D721Med (cell line): ENCODE measurements at regions not wholly inside any gene's neighbourhood (a gene's known extent, or its start where the extent isn't known, plus 50 kb on each side); places are given as distances from the start of the nearest gene placed in this dataset.

Experiments used
- DNase-seq: peaks from one replicate; pipeline ENCODE4 v3.0.0; 2011; ENCODE audit warnings: low spot score; ENCODE audit not compliant: insufficient read length
- FAIRE-seq: peaks from 2 replicates; lab custom pipeline; 2011; peaks lifted over from hg19 to GRCh38; lab: Jason Lieb, UNC
- TF ChIP-seq, protein P1 (sequence below): IDR thresholded peaks from 2 replicates; pipeline ENCODE4 v1.5.1; 2012; ENCODE audit warnings: mild to moderate bottlenecking, control low read depth; ENCODE audit not compliant: insufficient read depth; ENCODE audit errors: missing control alignments

DNA sequence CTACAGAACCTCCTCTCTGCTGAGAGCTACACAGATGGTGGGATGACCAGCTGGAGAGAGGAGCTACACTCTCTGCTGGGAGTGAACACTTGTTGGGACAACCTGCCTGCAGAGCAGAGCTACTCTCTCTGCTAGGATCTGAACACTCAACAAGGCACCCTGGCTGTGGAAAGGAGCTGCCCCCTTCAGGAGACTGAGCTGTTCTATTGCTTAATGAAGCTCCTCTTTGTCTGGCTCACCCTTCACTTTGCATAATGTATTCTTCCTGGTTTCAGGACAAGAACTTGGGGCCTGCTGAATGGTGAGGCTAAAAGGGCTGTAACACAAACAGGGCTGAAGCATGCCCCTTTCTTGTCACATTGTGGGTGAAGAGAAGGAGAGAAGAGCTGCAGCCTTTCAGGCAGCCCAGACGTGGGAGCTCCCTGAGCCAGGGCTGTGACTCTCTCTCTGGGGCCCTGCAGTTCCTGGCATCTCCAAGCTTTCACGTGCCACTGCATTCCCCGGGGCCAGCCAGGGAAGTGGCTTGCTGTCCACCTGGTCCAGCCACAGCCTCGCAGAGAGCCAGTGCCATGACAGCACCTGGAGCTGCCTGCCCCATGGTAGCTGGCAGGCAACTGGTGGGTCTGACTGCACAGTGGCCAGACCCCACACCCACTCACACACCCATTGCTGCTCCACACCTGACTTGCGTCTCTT is 272.8 kb upstream of the KCNJ16 start:
- TF ChIP-seq, protein P1, sequence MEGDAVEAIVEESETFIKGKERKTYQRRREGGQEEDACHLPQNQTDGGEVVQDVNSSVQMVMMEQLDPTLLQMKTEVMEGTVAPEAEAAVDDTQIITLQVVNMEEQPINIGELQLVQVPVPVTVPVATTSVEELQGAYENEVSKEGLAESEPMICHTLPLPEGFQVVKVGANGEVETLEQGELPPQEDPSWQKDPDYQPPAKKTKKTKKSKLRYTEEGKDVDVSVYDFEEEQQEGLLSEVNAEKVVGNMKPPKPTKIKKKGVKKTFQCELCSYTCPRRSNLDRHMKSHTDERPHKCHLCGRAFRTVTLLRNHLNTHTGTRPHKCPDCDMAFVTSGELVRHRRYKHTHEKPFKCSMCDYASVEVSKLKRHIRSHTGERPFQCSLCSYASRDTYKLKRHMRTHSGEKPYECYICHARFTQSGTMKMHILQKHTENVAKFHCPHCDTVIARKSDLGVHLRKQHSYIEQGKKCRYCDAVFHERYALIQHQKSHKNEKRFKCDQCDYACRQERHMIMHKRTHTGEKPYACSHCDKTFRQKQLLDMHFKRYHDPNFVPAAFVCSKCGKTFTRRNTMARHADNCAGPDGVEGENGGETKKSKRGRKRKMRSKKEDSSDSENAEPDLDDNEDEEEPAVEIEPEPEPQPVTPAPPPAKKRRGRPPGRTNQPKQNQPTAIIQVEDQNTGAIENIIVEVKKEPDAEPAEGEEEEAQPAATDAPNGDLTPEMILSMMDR: no peak
- no peak for FAIRE-seq
- DNase-seq: no peak

DNA sequence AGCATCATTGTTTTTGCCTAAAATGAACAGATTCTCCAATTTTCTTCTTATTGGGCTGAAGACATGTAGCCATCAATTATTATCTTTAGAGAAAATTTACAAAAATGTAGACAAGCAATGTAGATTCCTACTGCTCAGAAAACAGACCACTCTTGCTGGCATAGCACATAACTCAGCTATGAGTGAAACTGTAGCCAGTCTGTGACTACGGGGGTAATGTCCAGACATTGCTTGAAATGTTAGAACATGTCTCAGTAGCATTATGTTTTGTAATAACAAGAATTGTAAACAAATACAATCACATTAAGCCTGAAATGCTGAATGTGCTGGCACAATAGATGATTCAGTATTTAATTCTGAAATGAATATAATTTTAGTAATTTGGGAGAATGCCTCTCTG is 265.7 kb upstream of the KCNJ16 start:
- no peak for DNase-seq
- TF ChIP-seq, protein P1: no peak
- no peak for FAIRE-seq

DNA sequence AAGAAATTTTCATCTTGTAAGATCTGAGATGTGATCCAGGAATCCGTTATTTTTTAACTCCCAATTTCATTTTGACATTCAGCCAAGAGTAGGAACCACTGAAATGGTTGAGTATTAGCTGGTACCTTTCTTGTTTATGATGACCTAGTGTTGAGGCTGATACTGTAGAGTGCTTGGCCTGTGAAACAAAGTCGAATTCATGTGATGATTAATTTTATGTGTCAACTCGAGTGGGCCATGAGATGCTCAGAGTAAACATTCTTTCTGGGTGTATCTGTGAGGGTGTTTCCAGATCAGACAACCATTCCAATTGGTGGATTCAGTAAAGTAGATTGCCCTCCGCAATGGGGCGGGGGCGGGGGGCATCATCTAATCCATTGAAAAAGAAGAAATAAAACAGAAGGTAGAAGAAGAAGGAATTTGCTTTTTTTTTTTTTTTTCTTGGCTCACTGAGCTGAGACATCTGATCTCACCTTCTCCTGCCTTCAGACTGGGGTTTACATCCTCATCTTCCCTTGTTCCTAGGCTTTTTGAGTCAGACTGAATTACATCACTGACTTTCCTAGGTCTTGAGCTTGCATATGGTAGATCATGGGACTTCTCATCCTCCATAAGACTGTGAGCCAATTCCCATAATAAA is 264.6 kb upstream of the KCNJ16 start:
- DNase-seq: no peak
- TF ChIP-seq, protein P1: no peak
- FAIRE-seq: no peak

DNA sequence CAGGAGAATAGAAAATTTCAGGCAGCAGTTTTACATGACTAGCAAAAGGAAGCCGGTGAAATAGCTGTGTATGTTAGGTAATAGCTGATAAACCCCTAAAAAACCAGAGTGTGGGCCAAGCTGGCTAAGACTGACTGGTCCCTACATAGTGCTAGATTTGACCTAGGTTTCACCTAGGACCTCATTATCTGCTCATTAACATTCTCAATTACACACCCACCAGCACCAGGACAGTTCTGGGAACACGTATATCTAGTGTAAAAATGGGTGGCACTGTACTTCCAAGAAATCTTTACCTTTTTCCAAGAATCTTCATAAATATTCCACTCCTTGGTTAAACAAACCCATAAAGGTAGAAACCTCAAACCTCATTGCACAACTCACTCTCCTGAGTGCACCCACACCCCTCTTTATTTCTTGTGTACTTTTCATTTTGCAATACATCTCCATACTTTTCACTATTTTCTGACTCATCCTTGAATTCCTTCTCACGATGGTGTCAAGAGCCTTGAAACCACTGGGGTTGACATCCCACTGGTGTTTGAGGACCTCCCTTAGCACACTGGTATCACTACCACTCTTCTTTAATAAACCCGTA is 262.7 kb upstream of the KCNJ16 start:
- no peak for FAIRE-seq
- no peak for DNase-seq
- TF ChIP-seq, protein P1: no peak

DNA sequence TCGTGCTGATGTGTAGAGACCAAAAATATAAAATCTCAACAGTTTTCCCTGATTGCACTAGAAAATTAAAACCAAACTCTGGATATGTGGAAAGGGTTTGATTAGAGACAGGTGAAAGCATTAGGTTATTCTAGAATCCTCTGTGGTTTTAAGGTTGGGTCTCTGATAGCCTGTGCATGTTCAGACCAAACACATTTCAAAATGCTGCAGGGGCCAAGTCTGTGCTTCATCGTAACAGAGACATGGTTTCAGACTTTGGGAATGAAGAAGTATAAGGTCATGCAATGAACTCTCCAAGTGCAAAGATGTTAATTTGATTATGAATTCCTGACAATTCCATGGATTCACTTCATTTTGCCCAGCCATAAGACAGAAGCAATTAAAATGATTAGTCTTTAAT is 261.0 kb upstream of the KCNJ16 start:
- no peak for FAIRE-seq
- DNase-seq: no peak

DNA sequence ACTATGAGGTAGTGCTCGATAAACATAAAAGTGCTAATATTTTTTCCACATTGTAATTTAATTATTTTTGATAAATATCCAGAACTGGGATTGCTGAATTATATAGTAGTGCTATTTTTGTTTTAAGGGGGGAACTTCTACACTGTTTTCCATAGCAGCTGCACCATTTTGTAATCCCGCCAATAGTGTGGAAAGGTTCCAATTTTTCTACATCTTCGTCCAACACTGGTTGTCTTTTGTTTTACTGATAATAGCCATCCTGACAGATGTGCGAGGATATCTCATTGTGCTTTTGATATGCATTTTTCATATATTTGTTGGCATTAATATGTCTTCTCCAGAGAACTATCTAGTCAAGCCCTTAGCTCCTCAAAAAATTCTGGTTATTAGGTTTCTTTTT is 259.6 kb upstream of the KCNJ16 start:
- TF ChIP-seq, protein P1: no peak
- FAIRE-seq (no peak), DNase-seq (no peak)

More for the DNA sequence above, 261.0 kb upstream of the KCNJ16 start:
- TF ChIP-seq, protein P1: no peak

DNA sequence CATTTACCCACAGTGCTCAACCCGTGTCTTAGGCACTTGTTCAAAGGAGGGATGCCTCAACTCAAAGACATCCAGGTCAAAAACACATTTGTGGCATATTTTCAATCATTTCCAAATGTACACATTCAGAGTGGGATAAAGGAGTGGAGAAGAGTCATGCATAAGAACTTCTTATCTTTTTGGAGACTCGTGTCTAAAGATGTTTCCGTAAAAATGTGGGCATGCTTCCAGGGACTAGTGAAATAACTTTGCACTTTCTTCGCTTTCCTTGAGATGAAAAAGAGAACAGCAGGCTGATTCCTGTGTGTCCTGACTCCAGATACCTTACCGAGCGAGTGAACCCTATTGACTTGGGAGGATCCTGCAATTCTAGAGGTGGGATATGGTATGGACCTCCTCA is 256.6 kb upstream of the KCNJ16 start:
- DNase-seq (no peak), FAIRE-seq (no peak)
- TF ChIP-seq, protein P1: no peak
